Activated naive CD8-positive, alpha-beta T cell treated with anti-CD3 and anti-CD28 coated beads, Interleukin-2, amount 50 U/mL, for 24 hours (primary cell): ENCODE measurements at regions not wholly inside any gene's neighbourhood (a gene's known extent, or its start where the extent isn't known, plus 50 kb on each side); places are given as distances from the start of the nearest gene placed in this dataset.

Experiments
- ATAC-seq: fragments of 150-1000 bp; cut with Tn5 transposase; one replicate; pipeline ENCODE4 v1.10.0; 2021
- DNase-seq: peaks from one replicate; pipeline ENCODE4 v3.0.0; 2021
- H3K27ac Mint-ChIP-seq: one replicate; pipeline ENCODE4 v1.8.0; 2021; ENCODE audit warnings: mild to moderate bottlenecking, mixed read lengths
- H3K27me3 Mint-ChIP-seq: one replicate; pipeline ENCODE4 v1.8.0; 2021; ENCODE audit warnings: mixed read lengths
- H3K36me3 Mint-ChIP-seq: one replicate; pipeline ENCODE4 v1.8.0; 2021; ENCODE audit warnings: low read depth, mixed read lengths
- H3K4me1 Mint-ChIP-seq: one replicate; pipeline ENCODE4 v1.8.0; 2021; ENCODE audit warnings: mixed read lengths
- H3K4me3 Mint-ChIP-seq: one replicate; pipeline ENCODE4 v1.8.0; 2021; ENCODE audit warnings: mild to moderate bottlenecking, moderate library complexity, mixed read lengths
- H3K9me3 Mint-ChIP-seq: one replicate; pipeline ENCODE4 v1.8.0; 2021; ENCODE audit warnings: mixed read lengths

GRCh38 chr10:44811072-44811471 is 100.1 kb upstream of the TMEM72 start:
- no peaks in the 10 kb centered on the region for H3K9me3 Mint-ChIP-seq
- no peaks in the 10 kb centered on the region for H3K27me3 Mint-ChIP-seq
- no peak overlapping the region for H3K4me3 Mint-ChIP-seq
- no peak for DNase-seq
- no peaks in the 10 kb centered on the region for H3K36me3 Mint-ChIP-seq
- no peaks in the 10 kb centered on the region for H3K4me1 Mint-ChIP-seq
- H3K27ac Mint-ChIP-seq = no peak overlapping the region
- ATAC-seq = no peak

GRCh38 chr10:44813201-44813600 is 97.9 kb upstream of the TMEM72 start:
- Mint-ChIP-seq H3K36me3 (no peaks in the 10 kb centered on the region), H3K9me3 (no peaks in the 10 kb centered on the region), H3K4me1 (no peaks in the 10 kb centered on the region), H3K27me3 (peaks cover 1% of the 10 kb centered on the region), H3K4me3 (no peak overlapping the region), H3K27ac (no peak overlapping the region)
- ATAC-seq (no peak), DNase-seq (no peak)

DNA sequence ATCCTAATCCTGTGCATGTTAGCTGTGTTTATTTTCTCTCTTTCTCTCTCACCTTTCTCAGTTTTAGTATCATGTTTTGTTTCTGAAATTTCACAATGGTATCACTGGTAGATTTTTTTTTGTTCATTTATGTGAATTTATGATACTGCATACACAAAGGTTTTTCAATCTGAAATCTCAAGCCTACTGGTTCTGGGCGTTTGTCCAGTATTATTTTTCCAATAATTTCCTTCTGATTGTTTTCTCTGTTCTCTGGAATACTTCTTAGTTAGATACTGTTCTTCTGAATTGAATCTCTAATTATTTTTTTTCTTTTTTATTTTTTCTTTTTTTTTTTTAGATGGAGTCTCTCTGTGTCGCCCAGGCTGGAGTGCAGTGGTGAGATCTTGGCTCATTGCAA is 96.2 kb upstream of the TMEM72 start:
- no peak overlapping the region for H3K4me3 Mint-ChIP-seq
- H3K9me3 Mint-ChIP-seq = no peaks in the 10 kb centered on the region
- no peak for DNase-seq
- no peaks in the 10 kb centered on the region for H3K36me3 Mint-ChIP-seq
- no peak overlapping the region for H3K27ac Mint-ChIP-seq
- ATAC-seq = no peak
- no peaks in the 10 kb centered on the region for H3K4me1 Mint-ChIP-seq
- peaks cover 1% of the 10 kb centered on the region for H3K27me3 Mint-ChIP-seq

DNA sequence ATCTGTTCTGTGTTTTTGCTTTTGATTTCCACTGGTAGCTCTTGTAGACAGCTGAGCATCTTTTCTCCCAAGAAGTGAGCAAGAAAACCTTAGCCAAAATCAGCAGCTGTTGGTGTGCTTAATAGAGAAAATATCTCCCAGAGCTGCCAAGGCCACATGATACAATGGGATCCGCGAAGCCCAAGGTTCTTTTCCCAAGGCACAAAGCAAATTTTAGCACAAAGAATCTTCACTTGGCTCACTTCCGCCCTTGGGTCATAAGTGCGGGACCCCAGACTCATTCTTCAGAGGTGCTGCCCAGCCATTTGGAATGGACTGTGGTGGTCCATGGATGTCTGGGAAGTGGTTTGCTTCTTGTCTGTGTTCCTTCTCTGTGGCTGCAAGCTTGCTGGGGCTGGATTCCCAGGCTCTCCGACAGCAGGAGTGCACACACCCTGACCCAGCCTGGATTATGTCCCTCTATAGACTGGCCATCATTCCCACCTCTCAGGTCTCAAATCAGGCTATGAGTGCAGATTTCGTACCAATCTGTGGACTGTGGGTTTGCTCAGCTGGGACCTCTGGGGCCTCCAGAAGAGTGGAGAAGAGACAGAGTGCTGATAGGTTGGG is 93.0 kb upstream of the TMEM72 start:
- Mint-ChIP-seq H3K4me1 (no peaks in the 10 kb centered on the region), H3K27me3 (peaks cover 7% of the 10 kb centered on the region)

GRCh38 chr10:44818701-44819127 is 92.4 kb upstream of the TMEM72 start:
- no peaks in the 10 kb centered on the region for H3K4me1 Mint-ChIP-seq
- DNase-seq = no peak
- H3K27ac Mint-ChIP-seq = no peak overlapping the region
- no peak for ATAC-seq
- no peaks in the 10 kb centered on the region for H3K9me3 Mint-ChIP-seq
- H3K4me3 Mint-ChIP-seq = no peak overlapping the region
- peaks cover 7% of the 10 kb centered on the region for H3K27me3 Mint-ChIP-seq
- H3K36me3 Mint-ChIP-seq = no peaks in the 10 kb centered on the region

More for the DNA sequence above, 93.0 kb upstream of the TMEM72 start:
- Mint-ChIP-seq H3K9me3 (no peaks in the 10 kb centered on the region), H3K27ac (no peak overlapping the region), H3K36me3 (no peaks in the 10 kb centered on the region), H3K4me3 (no peak overlapping the region)
- DNase-seq (no peak), ATAC-seq (no peak)

GRCh38 chr10:44820094-44820493 is 91.0 kb upstream of the TMEM72 start:
- ATAC-seq (no peak), DNase-seq (no peak)
- Mint-ChIP-seq H3K9me3 (no peaks in the 10 kb centered on the region), H3K36me3 (no peaks in the 10 kb centered on the region), H3K4me1 (no peaks in the 10 kb centered on the region), H3K27me3 (peaks cover 7% of the 10 kb centered on the region), H3K4me3 (no peak overlapping the region), H3K27ac (no peak overlapping the region)

GRCh38 chr10:44821290-44821689 is 89.8 kb upstream of the TMEM72 start:
- Mint-ChIP-seq H3K4me3 (no peak overlapping the region), H3K4me1 (no peaks in the 10 kb centered on the region), H3K9me3 (no peaks in the 10 kb centered on the region), H3K36me3 (no peaks in the 10 kb centered on the region), H3K27ac (no peak overlapping the region), H3K27me3 (peaks cover 9% of the 10 kb centered on the region)
- ATAC-seq (no peak), DNase-seq (no peak)

DNA sequence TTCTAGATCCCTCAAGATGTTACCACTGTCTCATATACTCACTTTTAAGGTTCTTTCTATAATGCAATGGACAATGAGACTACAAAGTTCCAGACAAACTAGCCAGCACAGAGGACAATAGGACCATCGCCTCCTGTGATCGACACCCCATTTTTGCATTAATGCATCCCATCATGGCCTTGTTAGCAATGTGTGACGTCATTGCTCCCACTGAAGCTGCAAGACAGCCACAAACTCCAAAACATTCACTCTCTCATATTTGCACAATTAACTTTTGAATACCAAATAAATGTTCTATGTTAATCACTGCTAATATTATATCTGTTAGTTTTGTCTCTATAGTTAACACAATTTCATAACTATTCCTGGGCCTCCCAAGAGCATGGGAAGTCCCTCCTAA is 88.8 kb upstream of the TMEM72 start:
- no peak for ATAC-seq
- no peaks in the 10 kb centered on the region for H3K36me3 Mint-ChIP-seq
- H3K27ac Mint-ChIP-seq = no peak overlapping the region
- DNase-seq = no peak
- peaks cover 9% of the 10 kb centered on the region for H3K27me3 Mint-ChIP-seq
- no peaks in the 10 kb centered on the region for H3K9me3 Mint-ChIP-seq
- no peak overlapping the region for H3K4me3 Mint-ChIP-seq
- H3K4me1 Mint-ChIP-seq = no peaks in the 10 kb centered on the region

DNA sequence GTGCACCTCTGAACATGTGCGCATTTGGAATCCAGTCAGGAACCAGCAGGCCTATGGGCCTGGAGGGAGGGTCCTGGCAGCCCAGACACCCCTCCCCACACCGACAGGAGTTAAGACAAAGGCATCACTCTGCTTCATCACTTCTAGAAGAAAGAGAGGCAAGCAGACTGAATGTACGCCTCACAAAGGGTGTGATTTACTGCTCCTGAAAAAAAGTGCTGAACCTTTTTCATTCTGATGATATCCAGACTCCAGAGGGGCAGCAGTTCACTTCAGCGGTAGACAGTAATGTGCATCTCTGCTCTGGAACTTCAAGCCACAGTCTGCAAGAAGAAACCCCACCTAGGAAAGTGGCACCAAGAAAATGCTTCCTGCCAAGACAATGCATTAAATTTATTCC is 88.2 kb upstream of the TMEM72 start:
- Mint-ChIP-seq H3K4me3 (no peak overlapping the region), H3K27me3 (peaks cover 7% of the 10 kb centered on the region)

DNA sequence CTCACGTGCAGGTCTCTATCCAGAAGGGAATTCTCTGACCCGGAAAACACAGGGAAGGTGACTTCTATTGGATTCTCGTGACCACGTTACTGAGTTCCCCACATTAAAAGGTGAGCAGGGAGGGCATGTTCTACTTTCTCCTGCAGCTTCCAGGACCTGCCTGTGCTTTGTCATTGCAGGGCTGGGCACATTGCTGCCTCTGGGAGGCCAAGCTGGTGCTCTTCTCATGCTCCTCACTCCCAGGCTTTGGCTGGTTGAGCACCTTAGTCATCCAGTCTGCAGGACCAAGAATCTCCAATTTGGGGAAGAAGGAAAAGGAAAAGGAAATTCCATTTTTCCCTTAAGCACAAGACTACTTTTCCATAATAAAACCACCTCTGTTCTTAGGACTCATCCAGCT is 86.5 kb upstream of the TMEM72 start:
- Mint-ChIP-seq H3K9me3 (no peaks in the 10 kb centered on the region), H3K27me3 (peaks cover 7% of the 10 kb centered on the region), H3K27ac (no peak overlapping the region), H3K4me1 (no peaks in the 10 kb centered on the region), H3K36me3 (no peaks in the 10 kb centered on the region), H3K4me3 (no peak overlapping the region)
- DNase-seq = no peak
- ATAC-seq = no peak

More for the DNA sequence above, 88.2 kb upstream of the TMEM72 start:
- no peaks in the 10 kb centered on the region for H3K36me3 Mint-ChIP-seq
- no peaks in the 10 kb centered on the region for H3K9me3 Mint-ChIP-seq
- no peak for ATAC-seq
- no peaks in the 10 kb centered on the region for H3K4me1 Mint-ChIP-seq
- no peak overlapping the region for H3K27ac Mint-ChIP-seq
- no peak for DNase-seq

- Mint-ChIP-seq H3K4me3 (no peak overlapping the region), H3K27me3 (peaks cover 2% of the 10 kb centered on the region)
- DNase-seq = no peak
These were observed 83.6 kb upstream of the TMEM72 start for GRCh38 chr10:44827431-44828006.

GRCh38 chr10:44828508-44829142 is 82.5 kb upstream of the TMEM72 start:
- Mint-ChIP-seq H3K9me3 (no peaks in the 10 kb centered on the region), H3K4me1 (no peaks in the 10 kb centered on the region), H3K4me3 (no peak overlapping the region), H3K27ac (no peak overlapping the region), H3K36me3 (no peaks in the 10 kb centered on the region), H3K27me3 (peaks cover 2% of the 10 kb centered on the region)
- DNase-seq = no peak
- ATAC-seq = no peak

More at GRCh38 chr10:44827431-44828006, 83.6 kb upstream of the TMEM72 start:
- H3K27ac Mint-ChIP-seq = no peak overlapping the region
- no peaks in the 10 kb centered on the region for H3K9me3 Mint-ChIP-seq
- H3K36me3 Mint-ChIP-seq = no peaks in the 10 kb centered on the region
- H3K4me1 Mint-ChIP-seq = no peaks in the 10 kb centered on the region
- ATAC-seq = no peak

GRCh38 chr10:44829426-44829825 is 81.7 kb upstream of the TMEM72 start:
- Mint-ChIP-seq H3K4me1 (no peaks in the 10 kb centered on the region), H3K36me3 (no peaks in the 10 kb centered on the region), H3K27ac (no peak overlapping the region), H3K27me3 (peaks cover 2% of the 10 kb centered on the region), H3K4me3 (no peak overlapping the region), H3K9me3 (no peaks in the 10 kb centered on the region)
- ATAC-seq (no peak), DNase-seq (no peak)

DNA sequence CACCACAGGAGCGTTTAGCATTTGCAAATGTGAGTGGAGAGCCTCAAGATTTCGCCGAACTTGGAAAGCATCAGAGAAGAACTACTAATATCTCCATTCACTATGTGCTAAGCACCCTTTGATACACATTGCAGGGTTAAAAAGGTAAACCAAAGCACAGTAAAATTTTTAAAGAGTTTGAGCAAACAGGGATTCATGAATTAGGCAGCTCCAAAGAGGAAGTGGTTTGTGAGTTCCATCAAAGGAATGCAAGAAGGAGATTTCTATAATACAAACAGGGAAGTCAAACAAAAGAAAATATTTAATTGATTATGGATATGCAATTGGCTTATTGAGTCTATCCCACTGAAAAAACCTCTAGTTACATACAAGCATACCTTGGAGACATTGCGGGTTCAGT is 81.1 kb upstream of the TMEM72 start:
- Mint-ChIP-seq H3K27me3 (peaks cover 2% of the 10 kb centered on the region), H3K27ac (no peak overlapping the region), H3K9me3 (no peaks in the 10 kb centered on the region), H3K4me3 (no peak overlapping the region), H3K4me1 (no peaks in the 10 kb centered on the region), H3K36me3 (no peaks in the 10 kb centered on the region)
- ATAC-seq (no peak), DNase-seq (no peak)

- no peaks in the 10 kb centered on the region for H3K36me3 Mint-ChIP-seq
- ATAC-seq = no peak
- H3K27me3 Mint-ChIP-seq = no peaks in the 10 kb centered on the region
These were observed 79.6 kb upstream of the TMEM72 start for GRCh38 chr10:44831581-44831980.

More at GRCh38 chr10:44831581-44831980, 79.6 kb upstream of the TMEM72 start:
- no peaks in the 10 kb centered on the region for H3K4me1 Mint-ChIP-seq
- H3K9me3 Mint-ChIP-seq = no peaks in the 10 kb centered on the region
- H3K4me3 Mint-ChIP-seq = no peak overlapping the region
- H3K27ac Mint-ChIP-seq = no peak overlapping the region
- DNase-seq = no peak
